ENCODE measurements at regions not wholly inside any gene's neighbourhood (a gene's known extent, or its start where the extent isn't known, plus 50 kb on each side); places are given as distances from the start of the nearest gene placed in this dataset.

DNA sequence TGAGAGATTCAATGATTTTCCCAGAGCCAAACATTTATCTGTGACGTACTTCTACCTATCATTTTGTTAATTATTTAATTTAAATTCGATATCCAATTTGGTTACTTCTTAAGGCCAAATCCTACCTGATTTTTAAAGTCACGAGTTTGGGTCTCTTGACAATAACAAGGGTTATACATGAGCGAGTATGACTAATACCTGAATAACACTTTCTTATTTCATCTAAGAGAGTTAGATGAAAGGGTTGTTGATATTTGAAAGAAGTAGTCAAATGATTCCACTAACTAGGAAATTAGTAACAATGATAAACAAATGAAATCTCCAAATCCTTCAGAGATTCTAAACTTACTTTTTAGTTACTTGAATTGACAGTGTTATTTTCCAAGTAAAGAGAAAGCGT, 1086.9 kb downstream of the XPNPEP1 start:
- Histone ChIP-seq H3K27me3 (ENCODE audit: control insufficient read depth in 1 of 2, insufficient read depth in 2 of 2, low read length in 1 of 2) (no peaks in the 10 kb centered on the region), H3K9me3 (ENCODE audit: control insufficient read depth, low read length) (no peaks in the 10 kb centered on the region), H3K4me3 (ENCODE audit: low read length in 2 of 2) (no peak overlapping the region), H3K27ac (ENCODE audit: low read depth in 1 of 2, low read length in 2 of 2) (no peak overlapping the region), H3K36me3 (ENCODE audit: control insufficient read depth in 1 of 2, insufficient read depth in 2 of 2, low read length in 1 of 2) (no peaks in the 10 kb centered on the region), H3K4me1 (ENCODE audit: control insufficient read depth in 1 of 2, insufficient read depth in 2 of 2, low read length in 2 of 2) (no peaks in the 10 kb centered on the region)
- intact Hi-C loops (cut with DNase I): no loop called here
- DNase-seq (no peak), ATAC-seq (ENCODE audit: low FRiP score) (no peak)
- WGBS, 2 donors: 76 to 78% methylated on average over 5 of the region's 5 CpGs

DNA sequence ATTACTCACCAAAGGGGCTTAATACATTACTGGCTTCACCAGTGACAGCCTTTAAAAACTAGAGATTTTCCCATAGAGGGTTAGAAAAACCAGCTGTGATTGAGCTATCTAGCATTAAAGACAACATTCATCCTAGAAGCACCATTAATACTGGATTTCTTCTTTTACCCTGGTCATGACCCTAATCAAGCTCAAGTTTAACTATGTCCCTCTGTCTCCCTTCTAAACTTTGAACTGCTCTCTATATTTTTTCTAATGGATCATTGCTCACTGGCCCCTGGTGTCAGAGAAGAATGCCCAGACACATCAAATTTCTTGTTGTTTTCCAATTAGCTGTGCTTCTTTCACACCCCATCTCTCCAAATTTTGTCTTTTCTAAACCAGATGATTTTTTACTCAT, 1101.3 kb downstream of the XPNPEP1 start:
- ATAC-seq (ENCODE audit: low FRiP score): no peak
- Histone ChIP-seq H3K4me3 (ENCODE audit: low read length in 2 of 2) (no peak overlapping the region), H3K27ac (ENCODE audit: low read depth in 1 of 2, low read length in 2 of 2) (no peak overlapping the region), H3K4me1 (ENCODE audit: control insufficient read depth in 1 of 2, insufficient read depth in 2 of 2, low read length in 2 of 2) (no peaks in the 10 kb centered on the region), H3K36me3 (ENCODE audit: control insufficient read depth in 1 of 2, insufficient read depth in 2 of 2, low read length in 1 of 2) (no peaks in the 10 kb centered on the region), H3K9me3 (ENCODE audit: control insufficient read depth, low read length) (no peaks in the 10 kb centered on the region), H3K27me3 (ENCODE audit: control insufficient read depth in 1 of 2, insufficient read depth in 2 of 2, low read length in 1 of 2) (no peaks in the 10 kb centered on the region)
- intact Hi-C loops (cut with DNase I): no loop called here
- no peak for DNase-seq

DNA sequence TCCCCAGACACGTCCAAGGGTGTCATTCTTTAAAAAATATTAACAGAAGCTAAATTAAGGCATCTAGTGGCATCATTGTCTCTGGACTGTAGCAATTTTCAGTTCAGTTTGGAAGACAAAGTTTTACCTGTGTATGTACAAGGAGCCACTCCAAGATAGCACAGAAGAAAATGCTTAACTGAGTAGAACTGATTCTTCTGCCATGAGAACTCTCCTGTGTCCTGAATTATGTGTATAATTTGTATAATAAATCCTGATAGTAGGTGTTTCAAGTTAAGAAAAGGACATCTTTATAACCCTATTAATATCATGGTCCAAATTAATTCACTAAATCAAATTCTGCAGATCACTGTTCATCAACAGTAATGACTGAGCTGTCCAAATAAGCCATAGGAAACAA, 1104.0 kb downstream of the XPNPEP1 start:
- Histone ChIP-seq H3K27me3 (ENCODE audit: control insufficient read depth in 1 of 2, insufficient read depth in 2 of 2, low read length in 1 of 2) (no peaks in the 10 kb centered on the region), H3K4me1 (ENCODE audit: control insufficient read depth in 1 of 2, insufficient read depth in 2 of 2, low read length in 2 of 2) (no peaks in the 10 kb centered on the region), H3K36me3 (ENCODE audit: control insufficient read depth in 1 of 2, insufficient read depth in 2 of 2, low read length in 1 of 2) (no peaks in the 10 kb centered on the region), H3K9me3 (ENCODE audit: control insufficient read depth, low read length) (no peaks in the 10 kb centered on the region), H3K4me3 (ENCODE audit: low read length in 2 of 2) (no peak overlapping the region), H3K27ac (ENCODE audit: low read depth in 1 of 2, low read length in 2 of 2) (no peak overlapping the region)
- 51 to 61% methylated on average over 1 of the region's 1 CpG for WGBS, 2 donors
- intact Hi-C loops (cut with DNase I): no loop called here
- ATAC-seq (ENCODE audit: low FRiP score): no peak
- no peak for DNase-seq

DNA sequence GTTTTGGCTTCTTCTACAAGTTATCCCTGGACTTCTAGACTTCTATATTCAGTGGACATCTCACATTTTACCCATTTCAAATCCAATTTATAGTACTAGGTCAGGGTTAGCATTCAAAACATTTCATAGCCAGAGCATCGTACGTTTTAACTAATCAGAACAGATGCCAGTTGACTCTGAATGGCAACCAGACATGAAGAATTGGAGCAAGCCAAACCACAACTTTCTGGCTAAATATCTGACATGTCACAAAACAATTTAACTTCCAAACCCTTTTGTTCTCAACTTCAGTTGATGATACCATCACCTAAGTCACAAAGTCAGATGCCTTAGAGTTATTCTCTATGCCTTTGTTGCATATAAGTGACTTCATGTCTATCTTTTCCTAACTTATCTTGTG, 1105.7 kb downstream of the XPNPEP1 start:
- Histone ChIP-seq H3K9me3 (ENCODE audit: control insufficient read depth, low read length) (no peaks in the 10 kb centered on the region), H3K36me3 (ENCODE audit: control insufficient read depth in 1 of 2, insufficient read depth in 2 of 2, low read length in 1 of 2) (no peaks in the 10 kb centered on the region), H3K4me3 (ENCODE audit: low read length in 2 of 2) (no peak overlapping the region), H3K27ac (ENCODE audit: low read depth in 1 of 2, low read length in 2 of 2) (no peak overlapping the region), H3K27me3 (ENCODE audit: control insufficient read depth in 1 of 2, insufficient read depth in 2 of 2, low read length in 1 of 2) (no peaks in the 10 kb centered on the region), H3K4me1 (ENCODE audit: control insufficient read depth in 1 of 2, insufficient read depth in 2 of 2, low read length in 2 of 2) (no peaks in the 10 kb centered on the region)
- DNase-seq: no peak
- 44 to 47% methylated on average over 2 of the region's 2 CpGs for WGBS, 2 donors
- intact Hi-C loops (cut with DNase I): no loop called here
- ATAC-seq (ENCODE audit: low FRiP score): no peak

DNA sequence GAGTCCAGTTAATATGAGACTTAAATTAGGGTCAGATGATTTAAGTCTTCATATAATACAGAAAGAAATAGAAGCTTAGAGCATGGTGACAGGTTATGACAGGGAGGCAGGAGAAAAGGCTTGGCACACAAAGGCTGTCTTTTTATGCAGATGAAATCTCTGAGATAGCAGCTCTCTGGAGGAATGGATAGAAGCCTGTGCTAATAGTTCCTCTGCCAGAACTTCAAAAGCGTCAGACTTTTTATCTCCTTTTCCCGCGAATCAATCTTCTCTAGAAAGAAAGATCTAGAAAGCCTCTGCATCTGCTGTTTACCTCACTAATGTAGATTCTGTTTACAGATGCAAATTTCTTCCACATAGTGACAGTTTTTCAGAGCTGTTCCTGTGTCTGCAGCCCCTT, 1106.2 kb downstream of the XPNPEP1 start:
- H3K4me3 ChIP-seq (ENCODE audit: low read length in 2 of 2): no peak overlapping the region
- H3K4me1 ChIP-seq (ENCODE audit: control insufficient read depth in 1 of 2, insufficient read depth in 2 of 2, low read length in 2 of 2): no peaks in the 10 kb centered on the region
- intact Hi-C loops (cut with DNase I): no loop called here
- H3K27ac ChIP-seq (ENCODE audit: low read depth in 1 of 2, low read length in 2 of 2): no peak overlapping the region
- ATAC-seq (ENCODE audit: low FRiP score): no peak
- no peaks in the 10 kb centered on the region for H3K27me3 ChIP-seq (ENCODE audit: control insufficient read depth in 1 of 2, insufficient read depth in 2 of 2, low read length in 1 of 2)
- no peaks in the 10 kb centered on the region for H3K9me3 ChIP-seq (ENCODE audit: control insufficient read depth, low read length)
- DNase-seq: no peak
- no peaks in the 10 kb centered on the region for H3K36me3 ChIP-seq (ENCODE audit: control insufficient read depth in 1 of 2, insufficient read depth in 2 of 2, low read length in 1 of 2)
- 62 to 86% methylated on average over 3 of the region's 3 CpGs for WGBS, 2 donors

DNA sequence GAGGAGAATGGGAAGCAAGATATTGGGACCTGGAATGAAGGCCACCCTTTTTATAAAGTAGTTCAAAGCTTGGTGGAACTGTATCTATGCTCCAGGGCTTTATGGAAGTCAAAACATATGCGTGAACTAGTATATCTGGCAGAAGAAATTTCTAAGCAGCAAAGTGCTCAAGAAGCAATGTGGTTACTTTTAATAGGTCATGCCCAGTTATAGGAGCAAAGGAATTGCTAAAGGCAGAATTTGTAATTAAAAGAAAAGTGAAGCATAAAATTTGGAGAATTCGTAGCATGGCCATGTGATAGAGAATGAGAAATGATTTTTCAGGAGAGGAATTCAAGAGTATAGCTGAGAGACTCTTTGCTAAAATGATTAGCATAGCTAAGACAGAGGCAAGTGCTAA, 1110.4 kb downstream of the XPNPEP1 start:
- no peaks in the 10 kb centered on the region for H3K9me3 ChIP-seq (ENCODE audit: control insufficient read depth, low read length)
- no peak overlapping the region for H3K4me3 ChIP-seq (ENCODE audit: low read length in 2 of 2)
- H3K27me3 ChIP-seq (ENCODE audit: control insufficient read depth in 1 of 2, insufficient read depth in 2 of 2, low read length in 1 of 2): no peaks in the 10 kb centered on the region
- H3K4me1 ChIP-seq (ENCODE audit: control insufficient read depth in 1 of 2, insufficient read depth in 2 of 2, low read length in 2 of 2): no peaks in the 10 kb centered on the region
- no peak for DNase-seq
- WGBS, 2 donors: 57 to 76% methylated on average over 2 of the region's 2 CpGs
- H3K27ac ChIP-seq (ENCODE audit: low read depth in 1 of 2, low read length in 2 of 2): no peak overlapping the region
- ATAC-seq (ENCODE audit: low FRiP score): no peak
- intact Hi-C loops (cut with DNase I): no loop called here
- no peaks in the 10 kb centered on the region for H3K36me3 ChIP-seq (ENCODE audit: control insufficient read depth in 1 of 2, insufficient read depth in 2 of 2, low read length in 1 of 2)

DNA sequence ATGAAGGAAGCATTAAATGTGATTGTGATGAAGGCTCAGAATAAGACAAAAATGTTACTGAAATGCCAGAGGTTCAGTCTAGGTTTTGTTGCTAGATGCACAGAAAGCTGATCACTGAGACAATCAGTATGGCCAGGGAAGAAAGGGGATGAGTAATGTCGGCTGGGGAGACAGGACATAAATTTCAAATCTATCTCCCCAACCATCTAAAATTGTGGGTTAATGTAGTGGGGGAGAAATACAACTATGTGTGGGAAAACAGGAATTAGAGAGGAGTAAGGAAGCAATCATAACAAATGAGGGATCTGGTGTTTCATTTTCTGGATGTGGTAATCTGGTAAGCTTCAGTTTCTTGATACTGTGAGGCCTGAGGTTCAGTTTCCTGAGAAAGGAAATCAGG, 1111.0 kb downstream of the XPNPEP1 start:
- intact Hi-C loops (cut with DNase I): no loop called here
- ATAC-seq (ENCODE audit: low FRiP score) (no peak), DNase-seq (no peak)
- no peaks in the 10 kb centered on the region for H3K9me3 ChIP-seq (ENCODE audit: control insufficient read depth, low read length)
- 55 to 64% methylated on average over 1 of the region's 1 CpG for WGBS, 2 donors
- no peak overlapping the region for H3K4me3 ChIP-seq (ENCODE audit: low read length in 2 of 2)
- no peak overlapping the region for H3K27ac ChIP-seq (ENCODE audit: low read depth in 1 of 2, low read length in 2 of 2)
- no peaks in the 10 kb centered on the region for H3K4me1 ChIP-seq (ENCODE audit: control insufficient read depth in 1 of 2, insufficient read depth in 2 of 2, low read length in 2 of 2)
- no peaks in the 10 kb centered on the region for H3K27me3 ChIP-seq (ENCODE audit: control insufficient read depth in 1 of 2, insufficient read depth in 2 of 2, low read length in 1 of 2)
- no peaks in the 10 kb centered on the region for H3K36me3 ChIP-seq (ENCODE audit: control insufficient read depth in 1 of 2, insufficient read depth in 2 of 2, low read length in 1 of 2)

DNA sequence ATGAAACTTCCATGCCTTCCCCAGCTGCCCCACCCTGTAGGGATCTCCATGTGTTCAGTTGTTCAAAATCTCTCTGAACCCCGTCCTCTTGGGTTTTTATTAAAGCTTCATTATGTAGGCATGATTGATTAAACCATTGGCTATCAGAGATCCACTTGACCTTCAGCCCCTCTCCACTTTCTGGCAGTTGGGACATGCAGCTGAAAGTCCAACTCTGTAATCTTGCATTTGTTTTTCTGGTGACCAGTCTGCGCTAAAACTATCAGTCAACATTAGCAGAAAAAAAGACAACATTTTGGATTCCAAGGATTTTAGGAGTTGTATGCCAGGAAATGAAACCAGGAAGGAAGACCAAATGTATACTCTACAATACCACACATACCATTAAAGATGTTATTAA, 1115.1 kb downstream of the XPNPEP1 start:
- Histone ChIP-seq H3K27me3 (ENCODE audit: control insufficient read depth in 1 of 2, insufficient read depth in 2 of 2, low read length in 1 of 2) (no peaks in the 10 kb centered on the region), H3K4me1 (ENCODE audit: control insufficient read depth in 1 of 2, insufficient read depth in 2 of 2, low read length in 2 of 2) (no peaks in the 10 kb centered on the region), H3K4me3 (ENCODE audit: low read length in 2 of 2) (no peak overlapping the region), H3K27ac (ENCODE audit: low read depth in 1 of 2, low read length in 2 of 2) (no peak overlapping the region), H3K36me3 (ENCODE audit: control insufficient read depth in 1 of 2, insufficient read depth in 2 of 2, low read length in 1 of 2) (no peaks in the 10 kb centered on the region), H3K9me3 (ENCODE audit: control insufficient read depth, low read length) (no peaks in the 10 kb centered on the region)
- WGBS, 2 donors: 37 to 44% methylated on average over 2 of the region's 2 CpGs
- ATAC-seq (ENCODE audit: low FRiP score) (no peak), DNase-seq (no peak)
- intact Hi-C loops (cut with DNase I): no loop called here

DNA sequence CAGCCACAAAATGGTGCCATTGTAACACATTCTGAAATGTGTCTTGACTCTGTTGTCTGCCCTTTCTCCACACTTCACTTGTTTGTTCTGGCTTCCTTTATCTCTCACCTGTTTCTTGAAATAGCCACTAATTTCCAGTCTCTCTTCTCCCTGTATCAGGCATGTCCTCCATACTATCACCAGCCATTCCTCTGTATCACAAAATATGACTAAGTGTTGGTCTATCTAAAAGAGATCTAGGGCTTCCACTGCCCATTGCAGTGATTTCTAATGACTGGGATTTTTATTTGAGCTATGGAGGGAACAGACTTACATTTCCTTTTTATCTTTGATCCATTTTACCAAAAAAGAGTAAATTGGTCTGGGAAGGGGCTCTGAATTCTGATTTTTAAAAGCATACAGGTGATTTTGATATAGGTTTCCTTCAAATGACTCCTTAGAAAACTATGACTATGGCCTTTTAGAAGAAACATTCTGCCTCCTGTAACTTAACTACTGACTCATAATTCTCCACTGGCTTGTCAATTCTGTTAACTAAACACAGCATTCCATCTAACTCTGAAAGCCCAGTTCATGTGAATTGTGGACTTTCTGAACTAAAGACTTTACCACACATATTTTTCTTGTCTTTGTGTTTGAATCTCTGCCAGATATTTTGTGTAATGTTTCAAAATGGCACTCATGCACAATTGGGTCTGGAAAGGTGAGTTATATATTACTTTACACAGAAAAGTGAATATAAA, 1121.4 kb downstream of the XPNPEP1 start:
- Histone ChIP-seq H3K27ac (ENCODE audit: low read depth in 1 of 2, low read length in 2 of 2) (no peak overlapping the region), H3K36me3 (ENCODE audit: control insufficient read depth in 1 of 2, insufficient read depth in 2 of 2, low read length in 1 of 2) (no peaks in the 10 kb centered on the region), H3K27me3 (ENCODE audit: control insufficient read depth in 1 of 2, insufficient read depth in 2 of 2, low read length in 1 of 2) (no peaks in the 10 kb centered on the region), H3K4me3 (ENCODE audit: low read length in 2 of 2) (no peak overlapping the region), H3K4me1 (ENCODE audit: control insufficient read depth in 1 of 2, insufficient read depth in 2 of 2, low read length in 2 of 2) (no peaks in the 10 kb centered on the region), H3K9me3 (ENCODE audit: control insufficient read depth, low read length) (no peaks in the 10 kb centered on the region)
- no peak for ATAC-seq (ENCODE audit: low FRiP score)
- no peak for DNase-seq
- intact Hi-C loops (cut with DNase I): no loop called here
